ENCODE measurements at regions not wholly inside any gene's neighbourhood (a gene's known extent, or its start where the extent isn't known, plus 50 kb on each side); places are given as distances from the start of the nearest gene placed in this dataset.

- H3K4me3 ChIP-seq (ENCODE audit: low read depth, low read length), result peak overlapping the region; percentile 49
- no peak for TF ChIP-seq MAX (IDR thresholded peaks at IDR 0.05; ENCODE audit: low read depth, low read length)
- TF ChIP-seq CTCF (IDR thresholded peaks at IDR 0.05; ENCODE audit: low read depth, low read length), result no peak
- TF ChIP-seq POLR2A (IDR thresholded peaks at IDR 0.05; ENCODE audit: extremely low read depth, insufficient read length), result no peak
- no peak for TF ChIP-seq MYC (IDR thresholded peaks at IDR 0.05; ENCODE audit: low read depth, low read length)
- no peak for DNase-seq (ENCODE audit: low read depth)
These were observed 186.8 kb downstream of the ZEB2 start for GRCh38 chr2:144333143-144333555.

GRCh38 chr2:144332356-144333142, 187.4 kb downstream of the ZEB2 start:
- peak; percentile 92 for DNase-seq (ENCODE audit: low read depth)
- peak overlapping the region; percentile 49 for H3K4me3 ChIP-seq (ENCODE audit: low read depth, low read length)
- TF ChIP-seq POLR2A (IDR thresholded peaks at IDR 0.05; ENCODE audit: extremely low read depth, insufficient read length), result peak; percentile 66
- TF ChIP-seq MAX (IDR thresholded peaks at IDR 0.05; ENCODE audit: low read depth, low read length), result no peak
- no peak for TF ChIP-seq CTCF (IDR thresholded peaks at IDR 0.05; ENCODE audit: low read depth, low read length)
- peak; percentile 54 for TF ChIP-seq MYC (IDR thresholded peaks at IDR 0.05; ENCODE audit: low read depth, low read length)

GRCh38 chr2:144331674-144332355, 188.1 kb downstream of the ZEB2 start:
- H3K4me3 ChIP-seq (ENCODE audit: low read depth, low read length), result peak overlapping the region; percentile 91
- DNase-seq (ENCODE audit: low read depth), result no peak
- TF ChIP-seq MAX (IDR thresholded peaks at IDR 0.05; ENCODE audit: low read depth, low read length), result peak; percentile 48; the same call in 1 of the 2 replicates
- TF ChIP-seq CTCF (IDR thresholded peaks at IDR 0.05; ENCODE audit: low read depth, low read length), result no peak
- peak; percentile 54; the same call in 1 of the 2 replicates for TF ChIP-seq MYC (IDR thresholded peaks at IDR 0.05; ENCODE audit: low read depth, low read length)
- peak; percentile 52 for TF ChIP-seq POLR2A (IDR thresholded peaks at IDR 0.05; ENCODE audit: extremely low read depth, insufficient read length)

GRCh38 chr2:144330951-144331673, 188.8 kb downstream of the ZEB2 start:
- peak; percentile 50 for DNase-seq (ENCODE audit: low read depth)
- peak overlapping the region; percentile 91 for H3K4me3 ChIP-seq (ENCODE audit: low read depth, low read length)
- TF ChIP-seq CTCF (IDR thresholded peaks at IDR 0.05; ENCODE audit: low read depth, low read length) (no peak), POLR2A (IDR thresholded peaks at IDR 0.05; ENCODE audit: extremely low read depth, insufficient read length) (no peak)

GRCh38 chr2:144329472-144329871, 190.4 kb downstream of the ZEB2 start:
- no peak for DNase-seq (ENCODE audit: low read depth)
- no peak overlapping the region for H3K4me3 ChIP-seq (ENCODE audit: low read depth, low read length)
- TF ChIP-seq POLR2A (IDR thresholded peaks at IDR 0.05; ENCODE audit: extremely low read depth, insufficient read length) (no peak), MYC (IDR thresholded peaks at IDR 0.05; ENCODE audit: low read depth, low read length) (no peak), MAX (IDR thresholded peaks at IDR 0.05; ENCODE audit: low read depth, low read length) (no peak), CTCF (IDR thresholded peaks at IDR 0.05; ENCODE audit: low read depth, low read length) (no peak)
